Progenitor cell of endocrine pancreas (in vitro differentiated cells): ENCODE measurements at regions not wholly inside any gene's neighbourhood (a gene's known extent, or its start where the extent isn't known, plus 50 kb on each side); places are given as distances from the start of the nearest gene placed in this dataset.

Source experiments
- DNase-seq: peaks from one replicate; pipeline ENCODE4 v3.0.0; 2021; ENCODE audit warnings: low spot score; ENCODE audit not compliant: unreplicated experiment
- H3K27ac Mint-ChIP-seq: 2 replicates; pipeline ENCODE4 v1.8.0; 2021; ENCODE audit warnings: mild to moderate bottlenecking, moderate library complexity, mixed read lengths
- H3K27me3 Mint-ChIP-seq: 2 replicates; pipeline ENCODE4 v1.8.0; 2021; ENCODE audit warnings: mixed read lengths
- H3K36me3 Mint-ChIP-seq: 2 replicates; pipeline ENCODE4 v1.8.0; 2022; ENCODE audit warnings: mixed read lengths; ENCODE audit not compliant: insufficient read depth
- H3K4me1 Mint-ChIP-seq: 2 replicates; pipeline ENCODE4 v1.8.0; 2021; ENCODE audit warnings: low read depth, mixed read lengths
- H3K4me3 Mint-ChIP-seq: 2 replicates; pipeline ENCODE4 v1.8.0; 2021; ENCODE audit warnings: low read depth, mild to moderate bottlenecking, moderate library complexity, mixed read lengths
- H3K9me3 Mint-ChIP-seq: 2 replicates; pipeline ENCODE4 v1.8.0; 2021; ENCODE audit warnings: low read depth, mixed read lengths
- TF ChIP-seq, protein P1 (sequence below): fragments of 200-600 bp; sonication (generic); IDR thresholded peaks from one replicate; pipeline ENCODE4 v1.5.0; 2021; ENCODE audit warnings: antibody characterized with exemption, mild to moderate bottlenecking; ENCODE audit not compliant: unreplicated experiment

DNA sequence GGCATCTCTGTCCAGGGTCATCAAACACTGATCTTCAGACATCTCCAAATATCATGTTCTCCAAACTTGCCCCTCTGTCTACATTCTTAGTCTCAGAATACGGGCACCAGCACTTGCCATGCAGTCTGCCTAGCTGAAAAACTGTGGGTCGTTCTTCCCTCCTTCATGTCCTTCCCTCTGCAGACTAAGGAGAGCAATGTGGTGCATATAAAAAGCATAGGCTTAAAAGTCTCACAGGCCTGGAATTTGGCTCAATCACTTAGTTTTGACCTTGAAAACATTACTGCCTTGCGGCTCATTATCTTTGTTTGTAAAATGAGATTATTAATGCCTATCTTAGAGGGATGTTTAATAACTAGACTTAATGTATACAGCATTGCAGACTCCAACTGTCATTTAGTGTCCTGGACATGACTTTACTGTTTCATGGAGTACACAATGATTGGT is 362.8 kb downstream of the NPR3 start:
- no peaks in the 10 kb centered on the region for H3K4me1 Mint-ChIP-seq
- H3K4me3 Mint-ChIP-seq: no peak overlapping the region
- no peaks in the 10 kb centered on the region for H3K36me3 Mint-ChIP-seq
- H3K9me3 Mint-ChIP-seq: no peaks in the 10 kb centered on the region
- no peak for DNase-seq
- H3K27me3 Mint-ChIP-seq: no peaks in the 10 kb centered on the region
- H3K27ac Mint-ChIP-seq: no peak overlapping the region
- TF ChIP-seq, protein P1, sequence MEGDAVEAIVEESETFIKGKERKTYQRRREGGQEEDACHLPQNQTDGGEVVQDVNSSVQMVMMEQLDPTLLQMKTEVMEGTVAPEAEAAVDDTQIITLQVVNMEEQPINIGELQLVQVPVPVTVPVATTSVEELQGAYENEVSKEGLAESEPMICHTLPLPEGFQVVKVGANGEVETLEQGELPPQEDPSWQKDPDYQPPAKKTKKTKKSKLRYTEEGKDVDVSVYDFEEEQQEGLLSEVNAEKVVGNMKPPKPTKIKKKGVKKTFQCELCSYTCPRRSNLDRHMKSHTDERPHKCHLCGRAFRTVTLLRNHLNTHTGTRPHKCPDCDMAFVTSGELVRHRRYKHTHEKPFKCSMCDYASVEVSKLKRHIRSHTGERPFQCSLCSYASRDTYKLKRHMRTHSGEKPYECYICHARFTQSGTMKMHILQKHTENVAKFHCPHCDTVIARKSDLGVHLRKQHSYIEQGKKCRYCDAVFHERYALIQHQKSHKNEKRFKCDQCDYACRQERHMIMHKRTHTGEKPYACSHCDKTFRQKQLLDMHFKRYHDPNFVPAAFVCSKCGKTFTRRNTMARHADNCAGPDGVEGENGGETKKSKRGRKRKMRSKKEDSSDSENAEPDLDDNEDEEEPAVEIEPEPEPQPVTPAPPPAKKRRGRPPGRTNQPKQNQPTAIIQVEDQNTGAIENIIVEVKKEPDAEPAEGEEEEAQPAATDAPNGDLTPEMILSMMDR: no peak

GRCh38 chr5:33074548-33074947 is 363.4 kb downstream of the NPR3 start:
- H3K9me3 Mint-ChIP-seq: no peaks in the 10 kb centered on the region
- TF ChIP-seq, protein P1: no peak
- no peaks in the 10 kb centered on the region for H3K27me3 Mint-ChIP-seq
- H3K4me1 Mint-ChIP-seq: no peaks in the 10 kb centered on the region
- H3K27ac Mint-ChIP-seq: no peak overlapping the region
- H3K36me3 Mint-ChIP-seq: no peaks in the 10 kb centered on the region
- DNase-seq: no peak
- no peak overlapping the region for H3K4me3 Mint-ChIP-seq

DNA sequence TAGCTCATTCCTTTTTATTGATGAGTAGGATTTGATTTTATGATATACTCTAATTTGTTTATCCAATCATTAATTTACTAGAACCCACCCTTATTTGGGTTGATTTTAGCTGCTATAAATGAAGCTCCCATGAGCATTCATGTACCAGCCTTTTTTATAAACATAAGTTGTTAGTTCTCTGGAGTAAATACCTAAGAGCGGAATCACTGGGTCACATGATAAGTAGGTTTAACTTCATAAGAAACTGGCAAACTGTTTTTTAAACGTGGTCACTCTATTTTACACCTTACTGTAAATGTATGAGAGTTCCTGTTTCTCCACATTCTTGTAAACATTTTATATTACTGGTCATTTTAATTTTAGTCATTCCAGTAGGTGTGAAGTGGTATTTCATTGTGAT is 364.6 kb downstream of the NPR3 start:
- Mint-ChIP-seq H3K36me3 (no peaks in the 10 kb centered on the region), H3K9me3 (no peaks in the 10 kb centered on the region), H3K27ac (no peak overlapping the region), H3K27me3 (no peaks in the 10 kb centered on the region), H3K4me1 (no peaks in the 10 kb centered on the region), H3K4me3 (no peak overlapping the region)
- TF ChIP-seq, protein P1: no peak
- no peak for DNase-seq

GRCh38 chr5:33079548-33079947 is 361.2 kb upstream of the TARS1 start:
- no peak overlapping the region for H3K27ac Mint-ChIP-seq
- TF ChIP-seq, protein P1: no peak
- H3K9me3 Mint-ChIP-seq: no peaks in the 10 kb centered on the region
- H3K4me3 Mint-ChIP-seq: no peak overlapping the region
- no peaks in the 10 kb centered on the region for H3K27me3 Mint-ChIP-seq
- H3K4me1 Mint-ChIP-seq: no peaks in the 10 kb centered on the region
- DNase-seq: no peak
- no peaks in the 10 kb centered on the region for H3K36me3 Mint-ChIP-seq

GRCh38 chr5:33080287-33080686 is 360.5 kb upstream of the TARS1 start:
- Mint-ChIP-seq H3K4me3 (no peak overlapping the region), H3K36me3 (no peaks in the 10 kb centered on the region), H3K27me3 (no peaks in the 10 kb centered on the region), H3K27ac (no peak overlapping the region), H3K9me3 (no peaks in the 10 kb centered on the region), H3K4me1 (no peaks in the 10 kb centered on the region)
- TF ChIP-seq, protein P1: no peak
- DNase-seq: no peak
